SK-N-SH (cell line): ENCODE measurements at regions not wholly inside any gene's neighbourhood (a gene's known extent, or its start where the extent isn't known, plus 50 kb on each side); places are given as distances from the start of the nearest gene placed in this dataset.

Experiments used
- POLR2AphosphoS5 ChIP-seq: IDR thresholded peaks from 2 replicates; pipeline ENCODE4 v1.6.1; 2012; ENCODE audit warnings: low read depth, low read length
- RAD21 ChIP-seq: IDR thresholded peaks from 2 replicates; pipeline ENCODE4 v1.6.1; 2012; ENCODE audit warnings: mild to moderate bottlenecking, low read length
- TAF1 ChIP-seq: IDR thresholded peaks from 2 replicates; pipeline ENCODE4 v1.6.1; 2012; ENCODE audit warnings: low read depth, mild to moderate bottlenecking, low read length, moderate library complexity, borderline replicate concordance
- YY1 ChIP-seq: IDR thresholded peaks from 2 replicates; pipeline ENCODE4 v1.4.0; 2012; ENCODE audit warnings: low read depth, mild to moderate bottlenecking
- TF ChIP-seq, protein P1 (sequence below): fragments of 200-600 bp; sonication (generic); IDR thresholded peaks from 2 replicates; pipeline ENCODE4 v1.6.1; 2017; ENCODE audit warnings: antibody characterized with exemption, mild to moderate bottlenecking, moderate library complexity

DNA sequence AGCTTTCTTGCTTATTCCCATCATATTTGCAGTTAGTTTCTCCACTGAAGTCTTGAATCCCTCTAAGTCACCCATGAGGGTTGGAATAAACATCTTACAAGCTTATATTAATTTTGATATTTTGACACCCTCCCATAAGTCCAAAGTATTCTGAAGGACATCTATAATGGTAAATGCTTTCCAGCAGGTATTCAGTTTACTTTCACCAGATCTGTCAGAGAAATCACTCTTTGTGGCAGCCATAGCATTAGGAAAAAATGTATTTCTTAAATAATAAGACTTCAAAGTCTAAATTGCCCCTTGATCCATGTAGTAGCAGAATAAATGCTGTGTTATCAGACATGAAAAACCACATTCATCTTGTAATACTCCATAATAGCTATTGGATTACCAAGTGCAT is 1371.7 kb upstream of the PABPC4L start:
- TF ChIP-seq YY1 (no peak), POLR2AphosphoS5 (no peak), RAD21 (no peak), TAF1 (no peak)
- TF ChIP-seq, protein P1, sequence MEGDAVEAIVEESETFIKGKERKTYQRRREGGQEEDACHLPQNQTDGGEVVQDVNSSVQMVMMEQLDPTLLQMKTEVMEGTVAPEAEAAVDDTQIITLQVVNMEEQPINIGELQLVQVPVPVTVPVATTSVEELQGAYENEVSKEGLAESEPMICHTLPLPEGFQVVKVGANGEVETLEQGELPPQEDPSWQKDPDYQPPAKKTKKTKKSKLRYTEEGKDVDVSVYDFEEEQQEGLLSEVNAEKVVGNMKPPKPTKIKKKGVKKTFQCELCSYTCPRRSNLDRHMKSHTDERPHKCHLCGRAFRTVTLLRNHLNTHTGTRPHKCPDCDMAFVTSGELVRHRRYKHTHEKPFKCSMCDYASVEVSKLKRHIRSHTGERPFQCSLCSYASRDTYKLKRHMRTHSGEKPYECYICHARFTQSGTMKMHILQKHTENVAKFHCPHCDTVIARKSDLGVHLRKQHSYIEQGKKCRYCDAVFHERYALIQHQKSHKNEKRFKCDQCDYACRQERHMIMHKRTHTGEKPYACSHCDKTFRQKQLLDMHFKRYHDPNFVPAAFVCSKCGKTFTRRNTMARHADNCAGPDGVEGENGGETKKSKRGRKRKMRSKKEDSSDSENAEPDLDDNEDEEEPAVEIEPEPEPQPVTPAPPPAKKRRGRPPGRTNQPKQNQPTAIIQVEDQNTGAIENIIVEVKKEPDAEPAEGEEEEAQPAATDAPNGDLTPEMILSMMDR: no peak
